ENCODE measurements at regions not wholly inside any gene's neighbourhood (a gene's known extent, or its start where the extent isn't known, plus 50 kb on each side); places are given as distances from the start of the nearest gene placed in this dataset.

GRCh38 chr13:53238261-53238660 is 209.6 kb downstream of the OLFM4 start:
- TF ChIP-seq CTCF (conservative IDR thresholded peaks at IDR 0.05 in 1 of 2, IDR thresholded peaks at IDR 0.05 in 1 of 2; ENCODE audit: extremely low read depth in 1 of 2, insufficient read depth in 1 of 2, low read depth in 1 of 2, low read length in 2 of 2) (no peak), EZH2 (IDR thresholded peaks at IDR 0.05; ENCODE audit: borderline replicate concordance, low read length) (no peak)
